Left ventricle myocardium superior (tissue), 1 donor: ENCODE measurements at regions not wholly inside any gene's neighbourhood (a gene's known extent, or its start where the extent isn't known, plus 50 kb on each side); places are given as distances from the start of the nearest gene placed in this dataset.
A peak's percentile ranks its signal among the peaks of the same experiment; 100 is the strongest.

Experiments
- ATAC-seq: fragments of 200-7000 bp; cut with Tn5 transposase; one replicate; pipeline ENCODE4 v1.9.1; 2020; ENCODE audit warnings: mild to moderate bottlenecking, moderate library complexity
- DNase-seq: peaks from one replicate; pipeline ENCODE4 v3.0.0-alpha.2; 2020
- intact Hi-C: fragments of 100-400 bp; cut with micrococcal nuclease; formaldehyde crosslinking; loops from one replicate; pipeline ENCODE4 v1.11.0; 2022
- donor health status: DM: no; HTN: yes; CAD: no; lungs with severe emphysema.

- intact Hi-C loops: loop anchor here (5.0 kb wide), 1 partner anchor 134 kb away; no protein-coding TSS in a partner anchor
- DNase-seq (no peak), ATAC-seq (no peak)
Measured at GRCh38 chr4:112766422-112766821, 129.5 kb downstream of the LARP7 start.

DNA sequence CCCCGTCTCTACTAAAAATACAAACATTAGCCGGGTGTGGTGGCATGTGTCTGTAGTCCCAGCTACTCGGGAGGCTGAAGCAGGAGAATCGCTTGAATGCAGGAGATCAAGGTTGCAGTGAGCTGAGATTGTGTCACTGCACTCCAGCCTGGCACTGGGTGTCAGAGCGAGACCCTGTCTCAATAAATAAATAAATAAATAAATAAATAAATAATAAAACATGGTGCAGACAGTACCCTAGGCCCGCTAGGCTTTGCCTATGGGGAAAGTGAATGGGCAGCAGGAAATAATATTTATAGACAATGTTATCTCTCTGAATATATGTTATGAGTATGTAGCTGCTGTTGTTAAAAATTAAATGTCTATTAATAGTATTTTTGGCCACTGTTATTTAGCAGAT, 130.4 kb downstream of the LARP7 start:
- DNase-seq (no peak), ATAC-seq (no peak)

DNA sequence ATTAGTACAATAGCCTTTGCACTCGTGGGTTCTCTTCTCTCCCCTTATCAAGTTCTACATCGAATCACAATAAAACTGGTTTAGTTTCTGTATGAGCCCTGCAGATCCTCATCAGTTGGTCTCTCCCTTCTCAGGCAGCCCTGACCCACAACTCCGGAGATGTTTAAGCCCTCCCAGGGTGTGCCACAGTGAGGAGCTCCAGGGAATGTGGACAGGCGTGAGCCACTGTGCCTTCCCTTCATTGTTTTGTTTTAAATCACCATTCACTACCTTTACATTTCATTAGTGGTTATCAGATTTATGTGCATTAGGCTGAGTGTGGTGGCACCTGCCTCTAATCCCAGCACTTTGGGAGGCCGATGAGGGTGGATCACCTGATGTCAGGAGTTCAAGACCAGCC, 133.2 kb downstream of the LARP7 start:
- ATAC-seq (no peak), DNase-seq (no peak)
- intact Hi-C loops: no loop called here

More for the DNA sequence above, 130.4 kb downstream of the LARP7 start:
- intact Hi-C loops: loop anchor here (5.0 kb wide), 1 partner anchor 135 kb away; no protein-coding TSS in a partner anchor

- ATAC-seq: no peak
- no peak for DNase-seq
- intact Hi-C loops: no loop called here
Measured at GRCh38 chr4:112775801-112776200, 138.9 kb downstream of the LARP7 start.

DNA sequence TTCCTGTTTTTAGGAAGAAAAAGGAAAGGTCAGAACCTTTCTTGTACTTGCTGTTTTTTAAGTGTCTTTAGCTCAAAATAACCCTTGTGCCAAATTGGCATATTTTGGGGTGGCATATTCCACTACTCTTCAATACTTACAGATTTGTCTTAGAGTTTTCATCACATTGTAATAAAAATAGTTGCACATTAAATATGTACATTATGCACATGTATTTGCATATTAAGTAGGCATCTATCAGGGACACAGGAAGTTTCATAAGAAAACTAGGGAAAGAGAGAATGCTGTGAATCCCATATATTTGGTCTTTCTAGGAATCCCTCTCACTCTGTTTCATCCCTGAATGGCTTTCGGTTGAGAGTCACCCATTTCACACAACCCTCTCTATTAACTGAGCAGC, 139.6 kb downstream of the LARP7 start:
- ATAC-seq: no peak
- intact Hi-C loops: no loop called here

GRCh38 chr4:112778520-112778919, 141.6 kb downstream of the LARP7 start:
- DNase-seq (no peak), ATAC-seq (no peak)
- intact Hi-C loops: no loop called here

More for the DNA sequence above, 139.6 kb downstream of the LARP7 start:
- DNase-seq: no peak

- intact Hi-C loops: no loop called here
- no peak for ATAC-seq
Measured at GRCh38 chr4:112793033-112793432, 156.1 kb downstream of the LARP7 start.

GRCh38 chr4:112800001-112800400, 163.1 kb downstream of the LARP7 start:
- intact Hi-C loops: no loop called here
- DNase-seq (no peak), ATAC-seq (no peak)

More at GRCh38 chr4:112793033-112793432, 156.1 kb downstream of the LARP7 start:
- no peak for DNase-seq

DNA sequence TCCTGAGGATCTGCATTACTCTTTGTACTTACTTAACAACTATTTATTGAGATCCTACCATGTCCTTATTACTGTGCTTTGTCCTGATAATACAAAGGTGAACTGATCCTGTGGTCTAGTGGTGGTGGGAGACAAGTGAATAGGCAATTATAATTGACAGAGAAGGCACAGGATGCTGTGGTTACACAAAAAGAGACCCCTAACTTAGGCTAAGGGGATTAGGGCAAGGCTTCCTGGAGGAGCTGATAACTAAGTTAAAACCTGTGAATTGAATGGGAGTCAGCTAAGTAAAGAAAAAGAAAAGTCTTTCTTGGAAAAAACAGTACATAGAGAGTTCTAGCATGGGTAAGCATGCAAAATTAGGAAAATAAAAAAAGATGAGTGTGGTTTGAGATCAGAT, 164.4 kb downstream of the LARP7 start:
- DNase-seq (no peak), ATAC-seq (no peak)
- intact Hi-C loops: no loop called here

DNA sequence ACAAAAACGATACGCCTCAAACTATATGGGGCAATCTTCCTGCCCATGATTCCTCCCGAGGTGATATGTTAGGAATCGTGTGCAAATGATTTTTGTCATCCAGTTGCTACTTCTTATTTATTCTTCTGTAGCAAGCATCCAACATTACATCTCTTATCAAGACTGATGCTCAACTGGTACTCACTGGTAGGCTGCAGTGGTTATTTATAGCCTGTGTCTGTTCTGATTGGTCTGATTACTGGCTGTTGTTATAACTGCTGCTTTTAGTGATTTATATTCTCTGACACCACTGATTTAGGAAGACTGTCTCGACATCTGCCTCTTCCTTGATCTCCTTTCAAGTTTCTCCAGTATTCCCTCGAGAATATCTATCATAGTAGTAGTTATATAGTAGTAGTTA, 165.8 kb downstream of the LARP7 start:
- no peak for DNase-seq
- peak; percentile 50 for ATAC-seq
- intact Hi-C loops: no loop called here

GRCh38 chr4:112807083-112807482, 170.1 kb downstream of the LARP7 start:
- ATAC-seq (no peak), DNase-seq (no peak)
- intact Hi-C loops: no loop called here

GRCh38 chr4:112808001-112808400, 171.1 kb downstream of the LARP7 start:
- DNase-seq (no peak), ATAC-seq (peak; percentile 44)
- intact Hi-C loops: no loop called here

DNA sequence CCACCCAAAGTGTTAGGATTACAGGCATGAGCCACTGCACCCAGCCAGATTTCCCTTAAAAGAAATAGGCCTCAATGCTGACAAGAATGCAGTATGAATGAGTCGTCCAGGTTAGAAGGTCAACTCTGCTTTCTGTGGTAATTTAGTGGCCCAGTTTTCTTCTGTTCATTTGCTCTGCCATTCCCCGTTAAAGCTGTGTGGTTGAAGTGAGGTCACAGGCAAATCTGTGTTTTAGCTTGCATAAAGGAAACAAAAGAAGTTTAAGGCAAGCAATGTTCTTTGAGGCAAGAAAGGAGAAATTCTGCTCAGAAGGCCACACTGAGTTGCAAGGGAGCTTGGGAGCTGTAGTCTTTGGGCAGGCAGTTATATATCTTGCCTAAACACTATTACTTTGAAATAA, 176.8 kb downstream of the LARP7 start:
- ATAC-seq (no peak), DNase-seq (no peak)
- intact Hi-C loops: no loop called here

- ATAC-seq: peak; percentile 92
- intact Hi-C loops: no loop called here
- DNase-seq: peak; percentile 54
Measured at GRCh38 chr4:112817933-112818593, 181.1 kb downstream of the LARP7 start.

DNA sequence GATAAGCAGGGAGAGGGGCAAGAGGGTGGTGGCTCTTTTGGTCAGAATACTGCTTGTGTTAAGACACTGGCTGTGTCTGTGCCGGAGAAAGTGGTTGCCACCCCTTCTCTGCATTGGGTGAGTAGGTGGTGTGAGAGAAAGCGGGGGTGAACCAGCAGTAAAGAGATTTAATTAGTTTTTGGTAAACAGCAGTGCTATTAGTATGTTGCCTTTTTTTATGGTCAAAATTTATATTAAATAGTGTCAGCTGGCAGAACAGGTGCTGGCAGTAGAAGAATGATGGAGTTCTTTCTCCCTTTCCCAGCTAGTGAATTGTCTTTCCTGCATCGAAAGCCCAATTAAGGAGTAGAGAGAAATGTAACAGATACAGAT, 181.6 kb downstream of the LARP7 start:
- DNase-seq: no peak
- ATAC-seq: peak; percentile 46
- intact Hi-C loops: no loop called here

DNA sequence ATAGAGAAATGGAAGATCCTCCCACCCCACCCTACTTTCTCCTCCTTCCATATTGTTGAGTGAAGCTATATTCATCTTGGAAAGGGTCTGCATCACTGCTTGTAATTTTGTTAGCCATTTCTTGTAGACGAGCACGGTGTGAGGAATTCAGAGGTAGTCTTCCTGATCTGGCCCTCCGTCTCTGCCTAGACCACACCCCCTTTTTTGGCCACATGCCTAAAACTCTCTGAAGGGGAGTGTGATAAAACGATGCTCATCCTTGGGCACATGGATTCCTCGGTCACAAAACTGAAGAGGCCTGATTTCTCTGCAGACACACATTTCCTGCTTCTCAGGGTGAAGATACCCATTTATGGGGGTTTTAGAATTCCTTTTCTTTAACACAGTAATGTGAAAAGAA, 182.8 kb downstream of the LARP7 start:
- intact Hi-C loops: no loop called here

GRCh38 chr4:112823156-112823555, 186.2 kb downstream of the LARP7 start:
- intact Hi-C loops: no loop called here
- ATAC-seq (no peak), DNase-seq (no peak)

More for the DNA sequence above, 182.8 kb downstream of the LARP7 start:
- no peak for DNase-seq
- no peak for ATAC-seq

GRCh38 chr4:112823606-112824005, 186.7 kb downstream of the LARP7 start:
- no peak for ATAC-seq
- intact Hi-C loops: no loop called here
- no peak for DNase-seq

DNA sequence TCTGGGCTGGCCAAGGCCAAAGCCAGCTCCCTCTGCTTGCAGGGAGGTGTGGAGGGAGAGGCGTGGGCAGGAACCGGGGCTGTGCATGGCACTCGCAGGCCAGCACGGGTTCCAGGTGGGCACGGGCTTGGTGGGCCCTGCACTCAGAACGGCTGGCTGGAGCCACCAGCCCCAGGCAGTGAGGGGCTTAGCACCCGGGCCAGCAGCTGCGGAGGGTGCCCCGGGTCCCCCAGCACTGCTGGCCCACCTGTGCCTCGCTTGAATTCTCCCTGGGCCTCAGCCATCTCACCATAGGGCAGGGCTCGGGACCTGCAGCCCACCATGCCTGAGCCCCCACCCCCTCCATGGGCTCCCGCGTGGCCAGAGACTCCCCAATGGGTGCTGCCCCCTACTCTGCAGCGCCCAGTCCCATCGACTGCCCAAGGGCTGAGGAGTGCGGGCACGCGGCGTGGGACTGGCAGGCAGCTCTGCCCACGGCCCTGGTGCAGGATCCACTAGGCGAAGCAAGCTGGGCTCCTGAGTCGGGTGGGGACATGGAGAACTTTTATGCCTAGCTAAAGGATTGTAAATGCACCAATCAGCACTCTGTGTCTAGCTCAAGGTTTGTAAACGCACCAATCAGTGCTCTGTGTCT, 193.9 kb downstream of the LARP7 start:
- ATAC-seq (no peak), DNase-seq (no peak)

GRCh38 chr4:112832493-112832892, 195.6 kb downstream of the LARP7 start:
- no peak for ATAC-seq
- DNase-seq: no peak
- intact Hi-C loops: no loop called here

More for the DNA sequence above, 193.9 kb downstream of the LARP7 start:
- intact Hi-C loops: no loop called here

DNA sequence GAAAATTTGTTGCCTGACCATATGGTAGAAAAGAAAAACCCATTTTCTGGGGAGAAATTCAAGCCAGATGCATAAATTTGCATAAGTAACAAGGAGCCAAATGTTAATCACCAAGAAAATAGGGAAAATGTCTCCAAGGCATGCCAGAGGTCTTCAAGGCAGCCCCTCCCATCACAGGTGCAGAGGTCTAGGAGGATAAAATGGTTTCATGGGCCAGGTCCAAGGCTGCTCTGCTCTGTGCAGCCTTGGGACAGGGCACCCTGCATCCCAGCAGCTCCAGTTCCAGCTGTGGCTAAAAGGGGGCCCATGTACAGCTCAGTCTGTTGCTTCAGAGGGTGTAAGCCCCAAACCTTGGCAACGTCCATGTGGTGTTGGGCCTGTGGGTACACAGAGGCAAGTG, 200.0 kb downstream of the LARP7 start:
- DNase-seq (no peak), ATAC-seq (no peak)
- intact Hi-C loops: no loop called here
